Stimulated activated CD4-positive, alpha-beta T cell treated with anti-CD3 and anti-CD28 coated beads, Interleukin-15, amount 100 ng/mL, for 24 hours (primary cell): ENCODE measurements at regions not wholly inside any gene's neighbourhood (a gene's known extent, or its start where the extent isn't known, plus 50 kb on each side); places are given as distances from the start of the nearest gene placed in this dataset.

Experiments used
- DNase-seq: peaks from one replicate; pipeline ENCODE4 v3.0.0-alpha.2; 2020

DNA sequence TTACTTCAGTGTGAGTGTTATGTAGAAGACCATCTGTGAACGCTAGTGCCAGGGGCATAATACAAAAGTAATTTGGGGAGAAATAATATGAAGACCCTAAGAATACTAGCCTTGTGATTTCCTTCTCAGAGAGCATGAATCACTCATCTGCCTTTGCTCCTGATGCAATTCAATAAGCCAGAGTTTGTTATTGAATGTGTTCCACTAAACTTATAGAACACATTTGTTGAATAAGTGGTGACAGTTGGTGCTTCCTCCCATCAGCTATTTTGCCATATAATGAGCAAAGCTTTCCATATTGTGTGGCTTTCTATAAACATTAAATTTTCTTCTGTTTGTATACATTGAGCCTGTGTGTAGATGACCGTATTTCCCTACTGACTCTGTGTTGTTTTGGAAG, 136.4 kb upstream of the QRFPR start:
- no peak for DNase-seq

DNA sequence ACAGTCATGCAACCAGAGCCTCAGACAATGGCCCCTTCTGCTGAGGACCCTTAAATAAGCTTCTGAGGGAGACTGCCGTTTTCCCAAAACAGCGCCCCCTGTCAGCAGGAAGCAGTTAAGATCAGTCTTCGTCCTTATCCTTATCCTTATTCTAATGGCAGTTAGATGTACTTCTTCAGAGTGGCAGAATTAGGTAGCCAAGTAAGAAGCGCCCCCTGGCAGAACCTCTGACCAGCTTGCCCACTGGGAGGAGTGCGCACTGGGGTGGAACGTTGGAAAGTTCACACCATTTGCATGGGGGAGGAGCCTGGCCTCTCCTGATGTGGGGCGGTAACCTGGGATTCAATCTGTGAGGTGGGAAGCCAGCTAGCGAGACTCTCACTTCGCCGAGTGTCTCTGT, 133.6 kb upstream of the QRFPR start:
- DNase-seq: no peak

DNA sequence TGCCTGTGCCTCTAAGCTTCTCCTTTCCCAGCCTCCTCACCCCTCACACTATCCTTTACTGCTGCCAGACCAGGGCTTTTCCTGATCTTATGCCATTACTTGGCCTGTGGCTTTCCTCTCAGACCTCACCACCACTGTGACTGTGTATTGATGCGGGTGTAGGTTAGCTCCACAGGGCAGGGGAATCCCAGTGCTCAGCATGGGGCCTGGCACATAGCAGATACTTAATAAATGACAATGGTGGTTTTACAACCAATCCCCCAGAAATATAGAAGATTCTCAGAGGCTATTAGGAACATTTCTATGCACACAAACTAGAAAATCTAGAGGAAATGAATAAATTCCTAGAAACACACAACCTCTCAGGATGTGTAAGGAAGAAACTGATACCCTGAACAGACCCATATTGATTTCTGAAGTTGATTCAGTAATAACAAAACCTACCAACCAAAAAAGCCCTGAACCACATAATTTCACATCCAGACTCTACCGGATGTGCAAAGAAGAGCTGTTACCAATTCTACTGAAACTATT, 129.6 kb upstream of the QRFPR start:
- peak; percentile 3 for DNase-seq

DNA sequence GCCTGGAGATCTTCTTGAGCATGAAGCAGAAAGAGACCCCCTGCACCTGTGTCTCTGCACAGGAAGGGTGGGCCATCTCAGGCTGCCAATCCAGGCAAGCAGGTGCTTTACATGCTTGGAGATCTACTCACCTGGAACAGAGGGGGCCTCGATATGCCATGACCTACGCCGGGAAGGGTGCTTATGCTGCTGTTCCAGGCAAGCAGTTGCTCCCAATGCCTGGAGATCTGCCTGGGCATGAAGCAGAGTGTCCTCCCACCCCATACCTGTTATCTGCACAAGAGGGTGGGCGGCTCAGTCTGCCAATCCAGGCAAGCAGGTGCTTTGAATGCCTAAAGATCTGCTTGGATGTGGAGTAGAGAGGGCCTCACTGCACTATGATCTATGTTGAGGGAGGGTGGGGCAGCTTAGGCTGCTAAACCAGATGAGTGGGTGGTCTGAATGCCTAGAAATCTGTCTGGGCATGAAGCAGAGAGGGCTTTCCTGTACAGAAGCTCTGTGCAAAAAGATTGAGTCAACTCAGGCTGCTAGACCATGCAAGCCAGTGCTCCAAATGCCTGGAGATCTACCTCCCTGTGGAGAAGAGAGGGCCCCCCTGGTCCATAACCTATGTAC, 104.5 kb upstream of the QRFPR start:
- DNase-seq: no peak

DNA sequence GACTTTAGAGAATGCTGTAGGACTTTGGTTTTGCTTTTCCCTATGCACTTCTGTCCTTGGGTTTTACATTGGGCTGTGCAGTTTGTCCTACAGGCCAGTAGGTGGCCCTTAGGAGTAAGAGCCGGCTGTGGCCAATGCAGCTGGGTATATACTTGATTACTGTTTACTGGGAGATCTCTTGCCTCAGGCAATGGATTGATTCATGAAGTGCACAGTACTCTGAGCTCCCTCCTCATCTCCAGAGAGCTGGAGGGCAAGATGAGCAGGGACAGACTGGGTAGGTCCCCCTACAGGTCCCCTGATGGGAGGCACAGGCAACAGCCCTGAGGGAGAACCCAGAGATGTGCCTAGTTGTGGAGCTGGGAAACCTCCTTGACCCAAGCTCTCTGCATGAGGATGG, 103.8 kb upstream of the QRFPR start:
- DNase-seq: peak; percentile 30

DNA sequence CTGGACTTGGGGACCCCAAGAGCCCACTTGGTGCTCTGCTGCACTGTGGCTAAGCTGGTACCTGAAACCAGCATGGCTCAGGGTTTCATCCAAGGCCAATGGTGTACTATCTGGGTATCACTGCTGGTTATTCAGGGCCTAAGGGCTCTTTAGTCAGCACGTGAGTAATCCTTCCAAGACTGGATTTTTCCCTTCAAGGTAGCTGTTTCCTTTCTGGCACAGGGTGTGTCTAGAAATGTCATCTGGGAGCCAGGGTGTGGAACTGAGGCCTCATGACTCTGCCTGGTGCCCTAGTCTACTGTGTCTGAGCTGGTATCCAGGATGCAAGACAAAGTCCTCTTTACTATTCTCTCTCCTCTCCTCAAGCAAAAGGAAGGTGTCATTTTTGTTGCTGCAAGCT, 99.0 kb upstream of the QRFPR start:
- no peak for DNase-seq

DNA sequence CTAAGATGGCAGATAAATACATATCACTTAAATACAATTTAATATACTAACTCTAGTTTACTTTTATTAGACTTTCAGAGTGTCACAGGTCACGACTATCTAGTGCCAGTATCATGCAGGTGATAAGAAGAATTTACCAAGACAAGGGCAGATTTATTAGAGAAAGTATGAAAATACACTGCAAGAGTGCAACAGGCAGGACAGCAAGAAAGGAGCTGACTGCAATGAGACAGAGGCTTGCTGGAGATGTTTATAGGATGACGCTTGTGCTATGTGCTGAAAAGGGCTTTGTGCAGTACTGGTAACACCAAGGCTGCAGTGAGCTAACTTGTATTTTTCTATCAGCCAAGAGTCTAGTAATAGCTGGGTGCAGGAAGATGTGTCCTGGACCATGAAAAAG, 96.7 kb upstream of the QRFPR start:
- no peak for DNase-seq

DNA sequence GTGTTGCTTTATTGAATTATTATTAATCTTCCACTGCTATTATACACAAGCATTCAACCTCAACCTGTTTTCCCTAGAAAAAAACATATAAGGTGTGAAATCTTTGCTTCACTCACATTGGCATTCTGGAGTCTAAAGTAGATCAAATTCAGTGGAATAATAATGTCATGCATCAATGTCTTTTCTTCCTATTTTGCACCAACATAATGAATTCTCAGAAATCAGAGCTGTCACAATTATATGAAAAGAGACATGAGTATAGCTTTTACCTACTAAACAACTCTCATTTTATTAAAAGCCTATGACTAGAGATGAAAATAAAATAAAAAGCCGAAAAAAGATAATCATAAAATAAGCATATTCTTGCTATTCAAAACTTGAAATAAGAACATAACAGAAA, 96.3 kb upstream of the QRFPR start:
- DNase-seq: no peak

DNA sequence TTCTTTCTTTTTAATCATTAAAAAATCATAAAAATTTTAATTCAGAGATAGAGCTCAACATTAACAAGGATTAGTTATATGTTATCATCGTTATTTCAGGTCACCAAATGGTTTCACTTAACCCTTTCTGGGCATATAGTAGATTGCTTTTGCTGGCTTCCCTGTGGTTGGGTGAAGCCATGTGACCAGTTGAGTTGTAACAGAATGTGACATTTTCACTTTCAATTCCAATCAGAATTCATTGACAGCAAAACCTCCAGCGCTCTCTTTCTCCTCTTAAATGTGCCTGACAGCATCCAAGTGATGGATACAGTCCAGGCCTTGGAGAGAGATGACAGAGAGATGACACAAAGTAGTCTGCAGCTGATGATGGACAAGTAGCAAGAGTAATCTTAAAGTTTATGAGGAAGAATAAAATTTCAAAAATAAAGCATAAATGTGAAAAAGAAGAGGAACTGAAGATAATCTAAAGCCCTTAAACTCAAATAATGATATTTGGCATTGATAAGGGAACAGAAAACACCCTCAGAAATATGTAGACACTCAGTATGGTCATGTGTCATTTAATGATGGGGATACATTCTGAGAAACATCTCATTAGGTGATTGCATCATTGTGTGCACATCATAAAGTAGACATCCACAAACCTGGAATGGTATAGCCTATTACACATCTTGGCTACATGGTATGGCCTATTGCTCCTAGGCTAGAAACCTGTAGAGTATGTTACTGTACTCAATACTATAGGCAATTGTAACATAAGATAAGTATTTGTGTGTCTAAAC, 92.3 kb upstream of the QRFPR start:
- DNase-seq: no peak

DNA sequence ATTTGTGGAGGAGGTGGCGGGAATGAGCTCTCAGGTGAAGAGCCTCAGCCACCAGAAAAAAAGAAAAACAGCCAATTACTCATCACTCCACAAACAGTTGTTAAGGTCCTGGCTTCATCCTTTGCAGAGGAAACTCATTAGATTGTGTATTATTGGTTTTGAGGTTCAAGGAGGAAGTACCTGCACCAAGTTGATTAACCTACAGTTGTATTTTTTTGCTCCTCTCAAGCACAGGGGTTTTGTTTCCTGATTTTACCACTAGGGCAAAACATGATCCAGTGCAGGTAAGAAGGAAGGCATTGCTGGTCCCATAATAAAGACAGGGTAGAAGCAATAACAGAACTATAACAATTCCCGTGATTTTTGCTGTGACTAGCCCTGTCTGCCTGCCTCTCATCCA, 84.0 kb upstream of the QRFPR start:
- no peak for DNase-seq

DNA sequence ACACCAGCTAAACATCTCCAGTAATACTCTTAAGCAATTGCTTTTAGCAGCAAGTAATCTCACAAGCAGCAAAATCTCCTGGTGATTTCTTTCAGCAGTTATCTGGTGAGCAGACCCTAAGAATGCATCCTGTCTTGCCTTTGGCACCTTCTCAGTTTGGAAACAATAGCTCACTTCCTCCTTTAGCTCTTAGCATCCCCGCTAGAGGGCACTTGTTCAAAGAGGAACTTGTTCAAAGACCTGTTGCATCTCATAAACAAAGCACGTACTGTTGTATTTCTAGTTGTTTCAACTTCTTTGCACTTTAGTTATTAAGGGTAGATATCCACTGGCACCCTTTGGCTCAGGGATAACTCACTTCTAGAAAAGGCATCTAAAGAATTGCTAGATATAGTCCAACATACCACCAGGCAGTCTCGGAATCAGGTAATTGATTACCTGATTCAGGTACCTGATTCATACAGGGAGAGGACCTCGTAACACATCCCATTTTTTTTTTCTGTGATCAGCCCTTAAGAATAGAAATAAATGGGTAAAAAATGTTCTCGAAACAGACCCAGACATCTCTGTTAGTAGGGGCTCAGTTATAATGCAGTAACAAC, 81.9 kb upstream of the QRFPR start:
- DNase-seq: peak; percentile 47

DNA sequence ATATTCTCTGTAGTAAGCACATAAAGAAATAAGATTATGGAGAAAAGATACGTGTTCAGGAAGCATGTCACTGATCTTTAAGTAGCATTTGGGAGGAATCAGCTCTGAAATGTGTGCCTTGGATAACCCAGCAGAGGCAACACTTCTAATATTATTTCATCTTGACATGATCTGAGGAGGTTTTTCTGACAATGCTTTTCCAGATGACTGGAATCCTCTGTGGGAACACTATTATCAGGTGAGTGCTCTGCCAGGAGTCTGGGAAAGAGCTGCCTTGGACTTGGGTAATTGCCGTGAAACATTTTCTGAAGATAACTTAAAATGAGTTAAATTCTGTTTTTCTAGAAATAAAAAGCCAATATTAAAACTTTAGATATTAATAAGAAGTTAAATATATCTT, 78.2 kb upstream of the QRFPR start:
- no peak for DNase-seq

DNA sequence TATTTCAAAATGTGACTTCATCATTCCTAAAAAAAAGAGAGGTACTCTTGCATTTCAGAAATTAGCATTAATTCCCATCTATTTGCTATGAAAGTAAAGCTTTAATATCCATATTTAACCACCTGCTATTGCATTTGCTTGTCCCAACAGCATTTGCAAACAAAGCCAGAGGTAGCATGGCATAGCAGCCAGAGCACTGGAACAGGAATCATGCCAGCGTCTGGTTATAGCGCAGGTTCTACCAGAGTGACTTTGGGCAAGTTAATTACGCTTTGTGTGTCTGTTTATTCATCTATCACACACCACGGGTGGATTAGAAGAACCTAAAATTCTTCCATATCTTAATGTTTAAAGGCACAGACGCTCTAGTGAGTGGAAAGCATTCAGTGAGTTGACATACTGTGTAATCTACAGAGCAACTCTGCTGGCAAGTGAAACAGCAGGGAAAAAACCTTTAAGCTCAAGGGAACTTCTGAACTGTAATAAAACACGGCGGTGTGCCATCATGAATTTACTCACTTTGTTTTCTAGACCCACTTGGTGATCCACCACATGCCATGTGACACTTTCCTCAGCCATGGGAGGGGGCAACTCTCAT, 76.6 kb upstream of the QRFPR start:
- no peak for DNase-seq

DNA sequence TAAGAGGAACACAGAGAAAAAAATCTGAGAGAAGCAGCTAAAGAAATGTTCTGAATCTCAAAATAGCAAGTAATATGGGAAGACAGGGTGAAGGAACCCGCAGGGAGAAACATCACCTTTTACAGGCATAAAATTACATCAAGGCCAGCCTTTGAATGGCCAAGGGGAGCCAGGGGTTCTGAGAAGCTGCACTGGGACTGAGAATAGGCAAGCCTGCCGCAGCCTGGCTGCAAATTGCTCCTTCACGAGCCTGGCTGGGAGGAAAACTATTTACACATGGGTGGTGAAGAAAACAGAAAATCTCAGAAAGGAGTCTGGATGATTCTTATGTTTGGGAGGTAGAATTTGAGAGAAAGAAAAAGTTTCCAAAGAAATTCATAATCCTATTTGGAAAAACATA, 74.5 kb upstream of the QRFPR start:
- no peak for DNase-seq

DNA sequence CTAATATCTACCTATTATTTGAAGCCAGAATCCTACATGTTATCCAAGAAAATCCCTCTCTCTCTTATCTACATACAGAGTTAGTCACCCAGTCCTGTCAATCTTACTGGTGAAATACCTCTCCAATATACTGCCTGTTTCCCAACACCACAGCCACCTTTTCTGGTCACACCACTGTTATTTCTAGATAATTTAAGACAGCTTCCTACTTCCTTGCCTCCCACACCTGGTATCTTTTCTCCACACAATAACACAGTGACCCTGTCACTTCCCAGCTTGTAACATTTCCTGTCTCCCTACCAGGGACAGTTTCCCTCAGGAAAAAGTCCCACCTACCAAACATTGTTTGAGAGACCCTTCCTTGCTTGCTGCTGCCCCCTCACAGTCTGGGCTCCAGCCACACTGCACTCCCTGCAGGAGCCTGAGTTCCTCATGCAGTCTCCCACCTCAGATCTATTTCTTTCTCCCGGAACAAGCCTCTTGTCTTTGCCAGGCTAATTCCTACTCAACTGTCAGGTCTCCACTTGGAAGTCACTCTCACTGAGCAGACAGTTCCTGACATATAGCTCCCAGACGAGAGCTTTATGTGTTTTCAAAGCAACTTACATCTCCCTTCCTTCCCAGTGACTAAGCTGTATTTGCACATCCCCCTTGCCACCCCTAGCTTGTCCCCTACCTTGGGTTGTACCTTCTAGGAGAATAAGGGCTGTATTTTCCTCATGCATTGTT, 73.6 kb upstream of the QRFPR start:
- DNase-seq: no peak

DNA sequence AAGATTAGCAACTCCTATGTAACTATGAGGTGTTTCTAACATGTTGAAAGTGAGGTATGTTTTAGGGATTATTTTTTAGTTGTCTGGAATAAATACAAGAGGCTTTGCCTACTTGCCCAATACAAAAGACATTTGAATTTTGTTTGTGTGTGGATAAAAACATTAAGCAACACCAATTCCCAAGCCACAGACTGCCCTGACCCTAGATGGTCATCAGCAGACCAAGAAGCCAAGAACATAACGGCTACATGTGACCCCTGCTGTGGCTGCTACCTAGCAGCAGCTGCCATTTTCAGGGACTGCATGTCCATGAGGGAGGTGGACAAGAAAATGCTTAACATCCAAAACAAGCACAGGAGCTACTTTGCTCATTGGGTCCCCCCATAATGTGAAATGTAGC, 70.5 kb upstream of the QRFPR start:
- no peak for DNase-seq

DNA sequence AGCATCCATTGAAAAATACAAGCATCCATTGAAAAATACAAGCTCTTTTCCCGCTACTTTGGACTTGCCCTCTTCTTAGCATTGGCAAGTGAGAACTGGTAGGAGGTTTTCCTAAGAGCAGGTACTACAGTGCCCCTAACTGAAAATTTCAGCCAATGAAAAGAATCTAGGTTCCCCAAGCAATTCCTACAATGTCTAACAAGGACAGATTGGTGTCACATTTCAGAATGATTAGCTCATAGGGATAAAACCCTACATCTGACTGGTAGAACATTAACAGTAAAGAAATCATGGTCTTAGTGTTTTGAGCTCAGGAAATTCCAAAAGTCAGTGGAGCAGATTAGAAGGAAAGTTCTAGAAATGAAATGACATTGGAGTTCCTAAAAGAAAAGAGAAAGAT, 68.6 kb upstream of the QRFPR start:
- DNase-seq: no peak

DNA sequence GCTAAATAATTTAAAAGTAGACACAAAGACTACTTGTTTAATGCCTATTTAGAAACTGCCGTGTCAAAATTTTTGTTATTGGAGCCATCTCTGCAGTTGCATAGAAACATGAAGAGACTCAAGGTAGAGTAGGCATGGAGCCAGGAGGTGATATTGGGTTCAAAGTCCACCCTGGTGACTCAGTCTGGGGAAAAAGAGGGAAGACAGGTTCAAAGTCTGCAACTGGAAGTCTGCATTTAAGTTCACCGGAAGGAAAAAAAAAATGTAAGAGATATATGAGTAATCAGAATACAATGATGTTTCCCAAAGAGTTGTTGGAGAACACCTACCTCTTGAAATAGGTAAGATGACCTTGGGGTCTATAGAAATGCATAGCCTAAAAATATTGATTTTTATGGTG, 67.4 kb upstream of the QRFPR start:
- DNase-seq: no peak

DNA sequence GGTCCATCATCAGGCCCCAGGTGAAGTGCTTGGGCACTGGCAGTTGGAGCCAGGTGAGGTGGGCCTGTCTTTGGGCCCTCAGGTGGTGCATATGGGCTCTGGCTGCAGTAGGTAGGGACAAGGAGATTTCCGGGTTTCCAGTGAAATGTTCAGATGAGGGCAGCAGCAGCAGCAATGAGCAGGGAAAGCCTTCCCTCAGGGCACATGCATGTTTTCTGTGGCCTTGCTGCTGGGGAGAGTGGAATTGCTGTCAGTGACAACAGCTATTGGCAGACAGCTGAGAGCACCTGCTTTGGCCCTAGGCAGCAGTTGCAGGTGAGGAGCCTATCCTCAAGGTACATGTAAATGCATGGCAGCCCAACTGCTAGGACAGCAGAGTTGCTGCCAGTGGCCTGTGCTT, 58.9 kb upstream of the QRFPR start:
- DNase-seq: no peak
